Tongue (tissue), 1 donor: ENCODE measurements at regions not wholly inside any gene's neighbourhood (a gene's known extent, or its start where the extent isn't known, plus 50 kb on each side); places are given as distances from the start of the nearest gene placed in this dataset.

Source experiments
- DNase-seq: peaks from one replicate; pipeline ENCODE4 v3.0.0-alpha.2; 2015

DNA sequence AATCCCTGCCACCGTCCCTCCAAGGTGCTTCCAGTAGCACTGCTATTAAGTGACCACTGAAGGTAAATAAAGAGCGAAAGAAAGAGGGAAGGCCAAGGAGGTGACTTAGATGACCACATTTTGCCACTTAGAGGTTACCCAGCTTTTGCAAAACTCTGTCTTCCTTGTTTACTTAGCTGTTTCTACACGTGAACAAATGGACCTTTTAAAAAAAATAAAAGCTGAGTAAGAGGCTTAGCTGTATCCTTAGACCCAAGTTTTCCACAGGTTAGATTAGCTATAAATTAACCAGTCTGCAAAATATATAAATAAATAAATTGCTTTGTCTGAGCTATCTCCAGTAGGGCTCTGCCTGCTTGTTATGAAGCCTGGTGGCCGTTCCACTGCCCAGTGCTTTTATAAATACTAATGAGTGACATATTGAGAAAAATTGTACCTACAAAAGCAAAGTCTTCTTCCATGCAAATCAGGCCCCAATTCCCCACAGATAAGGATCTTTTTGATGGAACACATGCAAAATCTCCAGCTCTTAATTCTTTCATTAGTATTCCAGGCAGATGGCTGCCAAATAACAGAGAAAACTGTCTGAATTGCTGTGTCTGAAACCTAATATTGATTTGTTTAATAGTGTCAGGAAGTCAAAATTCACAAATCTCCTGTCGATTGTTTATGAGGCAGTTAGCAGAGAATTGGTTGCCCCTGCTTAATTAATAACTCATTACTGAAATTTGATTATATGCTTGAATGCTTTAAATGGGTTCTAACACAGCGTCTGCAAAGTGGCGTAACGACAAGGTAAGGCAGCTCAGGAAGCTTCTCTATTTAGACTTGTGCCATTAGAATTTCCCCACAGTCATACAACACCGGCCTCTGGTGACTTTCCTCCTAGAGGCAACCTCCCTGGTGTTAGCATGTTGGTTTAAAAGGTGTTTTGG, 176.7 kb downstream of the EMX2 start:
- no peak for DNase-seq

DNA sequence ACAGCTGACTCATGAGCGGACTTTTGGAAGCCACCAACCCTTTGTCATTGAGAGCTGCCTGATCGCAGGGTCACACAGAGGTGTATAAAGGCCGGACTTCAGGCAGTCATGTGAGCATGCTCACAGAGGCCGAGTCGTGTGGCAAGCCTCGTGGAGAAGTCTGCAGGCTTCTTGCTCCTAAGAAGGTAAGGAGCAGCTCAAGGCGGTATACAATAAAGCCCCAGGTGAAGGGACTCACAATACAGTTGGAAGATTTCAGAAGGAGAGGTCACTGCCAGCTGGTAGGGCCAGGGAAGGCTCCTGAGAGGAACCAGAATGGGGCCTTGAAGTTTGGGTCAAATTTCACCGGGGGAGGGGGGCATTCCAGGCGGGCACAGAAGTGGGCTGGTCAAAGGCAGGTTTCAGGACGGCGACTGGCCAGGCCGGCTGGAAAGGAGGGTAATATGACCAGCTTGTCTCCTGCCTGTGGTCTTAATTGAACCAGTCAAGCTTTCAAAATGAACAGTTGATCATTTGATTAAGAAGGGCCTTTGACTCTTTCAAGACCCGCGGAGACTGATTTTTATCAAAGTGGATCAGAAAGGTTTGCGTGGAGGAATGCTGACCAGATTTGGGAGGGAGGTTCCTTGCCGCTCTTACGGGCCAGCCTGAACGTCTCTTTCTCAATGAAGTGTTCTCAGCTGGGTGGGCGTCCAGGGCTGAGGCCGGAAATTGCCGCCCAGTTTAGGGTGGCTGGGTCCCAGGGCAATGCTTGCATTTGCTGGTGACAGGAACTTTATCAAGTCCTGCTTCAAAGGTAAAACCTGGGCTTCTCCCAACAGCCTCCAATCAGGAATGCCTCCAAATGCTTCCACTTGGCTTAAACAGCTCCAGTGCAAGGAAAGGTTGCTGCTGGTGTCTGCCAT, 178.6 kb downstream of the EMX2 start:
- peak; percentile 36 for DNase-seq

DNA sequence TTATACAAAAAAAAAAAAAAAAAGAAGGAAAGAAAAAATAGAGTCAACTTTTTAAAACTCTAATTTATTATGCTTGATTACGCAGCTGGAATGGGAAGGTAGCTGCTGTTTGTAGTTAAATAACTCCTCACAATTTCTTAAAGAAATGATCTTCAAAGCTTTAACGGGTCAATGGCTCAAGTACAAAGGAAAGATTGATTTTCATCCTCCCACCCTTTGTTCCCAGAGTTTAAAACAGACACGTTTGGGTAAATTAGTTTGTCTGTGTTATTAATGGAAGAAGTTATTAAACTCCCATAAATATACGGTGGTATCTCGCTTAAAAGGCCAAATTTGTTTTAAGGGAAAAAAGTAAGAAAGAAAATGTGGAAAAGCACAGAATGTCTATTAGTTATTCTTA, 179.3 kb downstream of the EMX2 start:
- no peak for DNase-seq

DNA sequence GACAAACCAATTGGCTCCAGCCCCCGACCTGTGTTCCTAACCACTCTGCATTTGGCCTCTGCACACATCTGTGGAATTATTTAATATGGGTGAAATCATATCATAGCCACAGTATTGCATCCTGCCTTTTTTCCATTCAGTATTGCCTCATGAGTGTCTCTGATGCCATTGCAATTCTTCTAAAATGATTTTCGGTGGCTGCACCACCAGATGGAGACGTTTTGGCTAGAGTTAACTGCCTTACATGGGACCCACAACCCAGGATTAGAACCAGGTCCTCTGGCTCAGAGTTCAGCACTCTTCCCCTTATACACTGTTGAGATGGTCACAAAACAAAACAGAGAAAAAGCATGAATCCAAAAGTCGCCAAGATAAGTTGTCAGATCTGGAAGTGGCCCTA, 180.8 kb downstream of the EMX2 start:
- DNase-seq: no peak

DNA sequence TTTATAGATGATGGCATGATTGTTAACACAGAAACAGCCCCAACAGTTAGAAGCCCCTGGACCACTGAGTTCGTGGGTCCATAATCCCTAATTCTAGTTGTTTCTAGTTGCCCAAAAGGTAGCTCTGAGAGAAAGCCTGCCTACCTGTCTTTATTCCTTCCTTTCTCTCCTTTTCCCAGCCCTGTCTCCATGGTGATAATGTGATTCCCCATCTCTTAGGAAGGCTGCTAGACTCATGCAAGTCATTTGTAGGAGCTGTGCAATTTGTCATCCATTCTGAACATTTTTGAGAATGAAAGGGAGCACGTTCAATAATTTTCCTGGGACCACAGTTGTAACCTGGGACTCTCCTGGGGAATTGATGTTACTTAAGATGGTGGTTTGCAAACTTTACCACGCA, 183.4 kb downstream of the EMX2 start:
- DNase-seq: no peak

DNA sequence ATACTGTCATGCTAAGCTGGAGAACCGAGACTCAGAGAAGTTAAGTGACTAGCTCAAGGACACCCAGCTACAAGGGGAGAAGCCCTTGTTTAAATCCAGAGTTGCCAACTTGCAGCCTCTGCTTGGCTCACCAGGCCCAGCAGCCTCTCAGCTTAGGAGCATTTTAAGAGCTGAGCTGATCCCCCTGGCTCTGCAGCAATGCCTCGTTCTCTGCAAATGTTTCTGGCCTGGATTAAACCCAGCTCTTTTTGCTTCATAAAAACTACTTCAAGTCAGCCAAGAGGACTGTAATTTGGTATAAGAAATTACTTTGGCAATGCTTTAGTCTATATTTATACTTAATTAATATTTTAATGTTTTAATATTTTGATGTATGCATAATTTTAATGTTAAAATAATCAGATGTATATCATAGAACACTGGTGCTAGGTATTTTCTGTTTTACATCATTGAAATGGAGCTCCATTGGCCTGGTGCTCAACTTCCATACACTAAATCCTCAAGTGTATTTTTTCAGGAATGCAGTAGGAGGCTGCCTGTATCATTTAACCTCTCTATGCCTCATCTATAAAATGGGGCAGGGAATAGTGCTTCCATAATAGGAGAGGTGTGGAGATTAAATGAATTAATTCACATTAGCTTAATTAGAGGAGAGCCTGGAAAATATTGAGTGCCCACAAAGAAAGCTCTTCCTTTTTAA, 184.2 kb downstream of the EMX2 start:
- DNase-seq: no peak

DNA sequence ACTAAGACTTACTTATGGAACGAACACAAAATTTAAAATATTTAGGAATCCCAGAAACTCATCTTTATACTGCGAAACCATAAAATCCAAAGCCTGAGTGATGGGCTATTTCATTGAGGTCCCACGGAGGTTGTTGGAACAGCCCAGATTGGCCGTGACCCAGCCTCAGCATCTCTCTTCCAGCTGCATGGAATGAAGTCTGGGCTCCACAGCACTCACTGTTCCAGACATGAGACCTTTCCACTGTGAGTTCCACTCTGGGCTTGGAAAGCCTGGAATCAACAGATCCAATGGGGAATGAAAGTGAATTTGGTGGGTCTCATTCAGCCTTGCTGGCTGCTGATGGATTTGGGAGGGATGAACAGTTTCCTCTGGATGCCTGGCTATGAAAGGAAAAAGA, 184.9 kb downstream of the EMX2 start:
- no peak for DNase-seq

DNA sequence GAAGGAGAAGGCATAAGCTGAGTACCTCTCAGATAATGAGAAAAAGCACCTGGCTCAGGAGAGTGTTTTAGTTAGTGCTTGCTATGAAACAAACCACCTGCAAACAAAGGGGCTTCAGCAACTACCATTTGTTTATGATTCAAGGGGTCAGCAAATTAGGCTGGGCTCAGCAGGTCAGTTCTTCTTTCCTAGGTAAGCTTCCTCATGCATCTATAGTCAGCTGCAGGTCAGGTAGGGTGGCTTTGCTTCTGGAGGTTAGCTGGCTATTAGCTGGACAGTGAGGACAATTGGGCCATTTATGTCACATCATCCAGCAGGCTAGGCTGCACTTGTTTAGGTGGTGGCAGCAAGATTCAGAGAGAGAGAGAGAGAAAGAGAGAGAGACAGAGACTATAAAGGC, 185.5 kb downstream of the EMX2 start:
- no peak for DNase-seq

DNA sequence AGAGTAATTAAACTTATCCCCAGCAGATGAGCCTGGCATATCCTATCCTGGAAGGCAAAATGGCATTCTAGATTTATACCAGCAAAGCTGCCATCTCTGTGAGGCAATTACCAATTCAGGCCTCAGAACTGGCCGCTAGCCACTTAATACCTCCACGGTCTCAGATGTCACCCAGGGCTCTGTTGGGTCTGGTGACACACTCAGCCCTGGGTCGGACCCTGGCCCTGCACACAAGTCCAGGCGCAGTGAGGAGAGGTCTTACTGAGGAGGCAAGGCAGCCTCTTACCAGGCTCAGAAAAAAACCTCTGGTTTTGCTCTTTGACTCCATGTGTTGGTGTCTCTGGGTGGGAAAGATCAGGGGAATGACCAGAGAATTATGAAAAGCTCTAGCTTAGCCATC, 186.6 kb downstream of the EMX2 start:
- no peak for DNase-seq

DNA sequence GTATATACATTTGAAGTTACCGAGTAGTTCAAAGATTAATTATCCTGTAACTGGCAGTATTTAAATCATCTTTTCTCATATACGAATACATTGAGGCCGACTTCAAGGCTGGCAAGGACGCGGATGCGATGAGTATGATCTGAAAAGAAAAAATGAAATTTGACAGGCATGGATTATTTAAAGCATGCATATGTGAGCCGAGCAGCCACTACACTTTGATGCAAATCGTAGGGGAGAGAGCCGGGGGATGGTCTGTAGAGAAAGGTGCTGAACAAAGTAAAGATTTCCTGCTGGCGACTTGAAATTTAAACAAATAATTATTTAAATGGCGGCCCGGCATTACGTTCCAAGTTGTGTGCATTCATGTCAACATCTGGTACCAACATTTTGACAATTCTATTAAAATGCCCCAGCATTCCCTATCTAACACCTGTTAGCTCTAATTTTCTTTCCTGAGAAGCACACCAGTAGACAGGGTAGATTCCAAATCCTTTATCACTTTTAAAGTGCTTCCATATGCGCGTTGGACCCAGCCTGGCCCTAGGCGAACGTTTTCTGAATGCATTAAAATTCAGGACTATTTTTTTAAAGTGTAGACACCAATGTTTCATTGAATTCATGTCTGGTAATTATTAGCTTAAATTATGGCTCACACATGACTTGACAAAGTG, 188.7 kb downstream of the EMX2 start:
- DNase-seq: no peak

DNA sequence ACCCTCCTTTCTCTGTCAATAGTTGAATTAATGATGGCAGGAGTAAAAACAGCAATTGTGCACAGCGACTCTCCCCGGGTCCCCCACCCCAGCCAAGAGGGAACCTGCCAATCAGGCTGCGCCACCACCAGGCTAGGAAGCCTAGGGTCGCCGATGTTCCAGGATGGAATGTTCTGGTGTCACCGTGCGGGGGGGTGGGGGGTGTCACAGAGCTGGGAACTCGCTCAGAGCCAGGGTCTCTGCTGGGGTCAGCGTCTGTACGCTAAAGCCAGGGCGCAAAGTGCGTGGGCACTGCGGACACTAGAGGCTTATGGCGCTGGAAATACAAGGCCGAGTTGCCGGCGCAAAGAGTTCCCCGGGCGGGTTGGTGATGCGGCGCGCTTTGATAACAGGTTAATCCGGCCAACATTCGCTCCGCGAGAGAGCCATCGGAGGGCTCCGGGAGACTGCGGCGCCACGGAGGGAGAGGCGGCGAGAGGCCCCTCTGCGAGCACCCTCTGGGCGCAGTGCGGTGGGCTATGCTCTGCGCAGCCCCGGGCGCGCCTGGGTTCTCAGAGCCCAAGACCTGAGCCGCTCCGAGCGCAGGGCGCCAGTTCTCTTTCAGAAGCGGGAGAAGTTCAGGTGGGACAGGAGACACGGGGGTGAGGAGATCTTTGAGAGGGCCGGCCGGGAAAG, 192.3 kb downstream of the EMX2 start:
- no peak for DNase-seq

DNA sequence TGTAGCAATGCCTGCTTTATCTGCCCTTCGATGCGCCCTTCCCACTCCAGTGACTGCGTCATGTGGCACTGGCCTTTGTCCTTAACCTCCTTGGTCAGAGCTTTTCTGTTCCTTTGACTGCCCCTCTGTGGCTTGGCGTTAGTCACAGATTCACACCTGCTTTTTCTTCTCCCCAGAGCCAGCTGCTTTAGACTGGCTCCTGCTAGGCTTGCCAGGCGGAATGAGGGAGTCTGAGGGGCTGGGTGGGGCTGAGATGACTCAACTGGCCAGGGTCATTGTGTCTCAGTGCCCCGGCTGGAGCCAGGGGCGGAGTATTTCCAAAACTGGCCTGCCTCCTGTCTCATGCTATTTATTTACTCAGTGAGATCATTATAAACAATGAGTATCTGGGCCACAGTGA, 194.1 kb downstream of the EMX2 start:
- DNase-seq: peak; percentile 35

DNA sequence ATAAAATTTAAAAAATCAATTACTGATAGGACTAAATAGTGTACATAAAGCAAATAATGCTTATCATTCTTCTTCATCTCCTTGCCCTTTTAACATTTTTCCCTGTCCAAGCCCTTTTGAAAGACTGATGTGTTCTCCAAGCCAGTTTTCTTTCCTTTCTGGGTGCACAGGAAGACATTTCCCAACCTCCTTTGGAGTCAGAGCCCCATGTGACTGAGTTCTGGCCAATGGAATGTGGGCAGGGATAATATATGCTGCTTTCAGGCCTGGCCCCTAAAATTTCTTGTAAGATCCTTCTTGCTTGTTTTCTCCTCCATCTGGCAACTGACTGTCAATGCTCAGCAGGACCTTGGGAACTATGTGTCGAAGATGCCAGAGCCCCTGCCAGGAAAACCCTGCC, 197.5 kb downstream of the EMX2 start:
- DNase-seq: no peak

DNA sequence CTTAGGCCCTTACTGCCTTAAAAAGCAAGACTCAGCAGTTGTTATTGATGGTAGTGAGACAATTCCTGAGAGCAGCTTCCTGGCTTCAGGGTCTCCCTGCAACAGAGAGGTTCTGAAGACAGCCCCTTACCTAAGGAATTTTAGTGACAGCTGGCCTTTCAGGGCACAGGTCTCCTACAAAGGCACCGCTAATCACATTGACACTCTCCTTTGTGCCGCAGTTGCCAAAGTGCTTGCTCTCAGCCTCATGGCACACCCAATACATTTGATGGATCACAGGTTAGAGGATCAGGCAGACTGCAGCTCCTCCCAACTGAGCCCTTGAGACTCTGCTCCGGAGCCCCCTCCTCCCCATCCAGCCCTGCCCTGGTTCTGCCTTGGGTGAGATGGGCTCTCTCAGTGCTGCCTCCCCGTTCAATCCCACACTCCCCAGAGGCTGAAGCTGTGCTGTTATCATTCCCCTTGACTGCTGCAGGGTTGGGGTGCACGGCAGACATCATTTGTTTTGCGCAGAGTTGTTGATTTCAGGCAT, 198.2 kb downstream of the EMX2 start:
- no peak for DNase-seq

DNA sequence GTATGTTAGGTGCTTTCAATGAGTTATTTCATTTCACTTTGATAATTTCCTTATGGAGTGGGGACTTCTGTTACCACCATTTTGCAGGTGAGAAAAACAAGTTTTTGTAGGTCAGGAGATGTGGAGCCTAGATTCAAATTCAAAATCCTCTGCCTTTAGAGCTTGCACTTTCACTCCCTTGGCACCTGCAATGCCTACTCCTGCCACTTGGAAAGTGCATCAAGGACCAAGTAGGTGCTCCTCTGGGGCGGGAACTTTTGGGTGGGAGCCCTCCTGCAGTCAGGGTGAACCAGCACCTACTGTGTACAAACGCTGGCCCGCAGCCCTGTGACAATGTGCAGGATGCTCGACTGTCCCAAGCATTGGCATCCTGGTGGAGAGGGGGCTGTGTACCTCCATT, 199.0 kb downstream of the EMX2 start:
- no peak for DNase-seq

DNA sequence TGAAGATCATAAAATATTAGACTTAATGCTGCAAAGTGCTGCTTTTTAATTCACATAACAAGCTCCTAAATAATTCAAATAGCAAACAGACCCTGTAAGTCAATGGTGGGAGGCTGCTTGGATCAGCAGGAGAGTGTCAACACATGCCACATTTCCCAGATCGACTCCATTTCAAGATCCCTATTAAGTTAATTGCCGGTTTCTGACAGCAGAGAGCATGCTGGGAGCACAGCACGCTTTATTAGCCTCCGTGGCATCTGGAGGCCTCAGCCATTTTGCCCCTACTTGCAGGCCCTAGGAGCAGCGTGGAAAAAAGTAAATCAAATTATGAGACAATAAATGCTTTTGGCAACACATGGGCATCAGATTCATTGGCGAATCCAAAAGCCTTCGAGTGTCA, 201.0 kb downstream of the EMX2 start:
- no peak for DNase-seq

DNA sequence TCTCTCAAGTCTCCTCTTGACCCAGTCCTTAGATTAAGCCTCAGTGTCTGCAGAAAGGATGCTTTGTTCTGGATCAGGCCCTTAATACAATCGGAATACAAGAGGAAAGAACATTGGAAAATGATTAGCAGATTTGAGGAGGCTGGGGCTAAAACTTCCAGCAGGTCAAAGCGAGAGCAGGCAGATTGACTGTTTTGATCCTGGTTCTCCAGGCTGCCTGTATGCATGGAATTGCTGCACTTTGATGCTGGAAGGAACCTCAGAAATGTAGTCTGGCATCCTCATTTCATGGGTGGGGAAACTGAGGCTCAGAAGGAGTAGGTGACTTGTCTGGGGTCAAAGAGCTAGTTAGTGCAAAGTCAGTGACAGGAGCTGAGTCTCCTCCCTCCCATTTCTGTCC, 202.8 kb downstream of the EMX2 start:
- no peak for DNase-seq

DNA sequence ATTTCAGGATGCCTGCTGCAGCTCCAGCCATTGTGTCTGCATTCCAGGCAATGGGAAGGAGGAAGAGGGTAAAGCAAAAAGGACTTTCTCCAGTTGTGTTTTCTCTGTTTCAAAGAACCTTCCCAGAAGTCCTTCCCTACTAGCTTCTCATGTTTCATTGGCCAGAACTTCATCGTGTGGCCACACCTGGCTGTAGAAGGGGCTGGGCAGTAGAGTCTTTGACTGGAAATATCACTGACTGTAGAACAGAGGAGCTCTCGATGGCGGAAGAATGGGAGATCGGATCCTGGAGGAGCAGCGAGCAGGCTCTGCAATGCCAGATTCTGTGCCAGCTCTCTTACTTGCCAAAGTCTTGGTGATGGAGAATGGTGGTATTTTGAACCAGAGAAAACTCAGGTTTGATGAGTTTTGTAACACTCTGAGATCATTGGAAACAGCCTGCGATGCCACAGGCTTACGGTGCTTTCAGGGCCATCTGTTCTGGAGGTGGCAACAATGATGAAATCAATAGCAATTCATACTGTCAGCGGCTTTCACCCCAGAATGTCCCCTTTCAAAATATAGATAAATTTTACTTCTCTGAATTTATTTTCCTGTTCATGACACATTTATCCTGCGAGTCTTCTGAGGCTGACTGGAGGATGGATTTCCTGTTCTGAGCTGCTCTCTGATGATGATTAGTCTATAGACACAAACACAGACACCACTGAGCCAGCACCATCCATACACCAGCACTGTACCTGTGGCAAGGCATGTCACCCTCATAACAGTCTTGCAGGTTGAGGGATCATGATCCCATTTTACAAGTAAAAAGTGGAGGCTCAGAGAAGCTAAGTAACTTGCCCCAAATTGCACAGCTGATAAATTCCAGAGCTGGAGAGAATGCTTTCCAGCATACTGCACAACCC, 204.2 kb downstream of the EMX2 start:
- DNase-seq: no peak

DNA sequence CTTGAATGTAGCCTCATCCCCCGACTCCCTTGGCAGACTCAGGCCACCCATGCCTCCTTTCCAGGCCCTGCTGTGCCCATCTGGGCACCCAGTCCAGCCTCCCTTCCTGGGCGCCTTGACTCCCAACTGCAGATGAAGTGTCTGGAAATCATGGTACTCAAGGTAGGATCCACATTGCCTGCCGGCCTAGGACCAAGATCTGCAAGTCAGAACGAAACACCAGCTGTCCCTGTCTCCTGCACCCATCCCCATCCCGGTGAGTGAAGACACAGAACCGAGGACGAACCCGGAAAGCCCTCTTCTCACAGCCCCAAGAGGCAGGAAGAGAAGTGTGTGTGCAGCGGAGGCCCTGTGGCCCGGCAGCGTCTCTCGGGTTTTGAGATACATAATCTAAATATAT, 205.1 kb downstream of the EMX2 start:
- no peak for DNase-seq

DNA sequence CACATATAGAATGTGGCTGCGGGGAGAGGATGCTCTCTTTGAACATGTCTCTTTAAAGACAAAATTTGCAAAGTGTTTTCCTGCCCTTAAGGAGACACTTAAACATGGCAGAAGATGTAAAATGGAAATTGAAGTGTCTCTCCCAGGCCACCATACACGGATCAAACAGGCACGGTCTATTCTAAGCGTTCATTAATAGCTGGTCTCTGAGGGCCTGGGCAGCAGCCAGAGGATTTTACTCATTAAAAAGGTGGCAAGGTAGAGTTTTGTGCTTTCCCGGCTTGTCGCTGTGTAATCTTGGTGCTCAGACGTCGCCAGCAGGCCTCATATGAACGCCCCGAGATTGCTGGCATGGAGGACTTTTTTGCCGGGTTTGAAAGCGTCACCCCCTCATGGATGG, 205.5 kb downstream of the EMX2 start:
- no peak for DNase-seq
